SH-SY5Y (cell line): ENCODE measurements at regions not wholly inside any gene's neighbourhood (a gene's known extent, or its start where the extent isn't known, plus 50 kb on each side); places are given as distances from the start of the nearest gene placed in this dataset.

ENCODE experiments used
- GATA2 ChIP-seq: IDR thresholded peaks from 2 replicates; pipeline ENCODE4 v1.6.1; 2011; ENCODE audit warnings: mild to moderate bottlenecking, low read depth, low read length
- GATA3 ChIP-seq: IDR thresholded peaks from 2 replicates; pipeline ENCODE4 v1.6.1; 2011; ENCODE audit warnings: low read depth, mild to moderate bottlenecking, low read length, moderate library complexity

GRCh38 chr12:40551466-40551865 lies 140.8 kb upstream of the CNTN1 start:
- TF ChIP-seq GATA2 (no peak), GATA3 (no peak)
